Left lobe of liver (tissue), 2 donors: ENCODE measurements at regions not wholly inside any gene's neighbourhood (a gene's known extent, or its start where the extent isn't known, plus 50 kb on each side); places are given as distances from the start of the nearest gene placed in this dataset.
"Not testable (repeated sequence)": the region's sequence is repeated elsewhere in the genome, so short reads cannot be mapped to it uniquely, and the experiment has no call there.

Experiments
- ATAC-seq: fragments of 200-7000 bp; cut with Tn5 transposase; one replicate; pipeline ENCODE4 v1.9.1; 2020; ENCODE audit warnings: mild to moderate bottlenecking, moderate library complexity
- DNase-seq: peaks from one replicate; pipeline ENCODE4 v3.0.0-alpha.2; 2020; ENCODE audit warnings: low spot score
- donor health status: DM: no; HTN: no; CAD: no; lungs with moderate emphysema.
- donor health status: DM: no; HTN: yes; CAD: no.

GRCh38 chr16:9014389-9014788, 50.7 kb upstream of the USP7 start:
- ATAC-seq (no peak), DNase-seq (no peak)

DNA sequence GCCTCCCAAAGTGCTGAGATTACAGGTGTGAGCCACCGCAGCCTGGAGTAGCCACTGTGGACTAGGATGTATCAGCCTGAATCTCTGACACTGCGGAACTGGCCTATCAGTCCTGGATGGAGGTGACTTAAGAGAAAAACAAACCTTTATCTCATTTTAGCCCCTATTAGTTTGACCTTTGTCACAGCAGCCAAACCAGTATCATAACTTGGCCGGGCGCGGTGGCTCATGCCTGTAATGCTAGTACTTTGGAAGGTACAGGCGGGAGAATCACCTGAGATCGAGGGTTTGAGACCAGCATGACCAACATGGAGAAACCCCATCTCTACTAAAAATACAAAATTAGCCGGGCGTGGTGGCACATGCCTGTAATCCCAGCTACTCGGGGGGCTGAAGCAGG, 51.8 kb upstream of the USP7 start:
- DNase-seq: no peak
- ATAC-seq: peak; percentile 44

GRCh38 chr16:9016005-9016404, 52.3 kb upstream of the USP7 start:
- ATAC-seq, DNase-seq: not testable (repeated sequence)

DNA sequence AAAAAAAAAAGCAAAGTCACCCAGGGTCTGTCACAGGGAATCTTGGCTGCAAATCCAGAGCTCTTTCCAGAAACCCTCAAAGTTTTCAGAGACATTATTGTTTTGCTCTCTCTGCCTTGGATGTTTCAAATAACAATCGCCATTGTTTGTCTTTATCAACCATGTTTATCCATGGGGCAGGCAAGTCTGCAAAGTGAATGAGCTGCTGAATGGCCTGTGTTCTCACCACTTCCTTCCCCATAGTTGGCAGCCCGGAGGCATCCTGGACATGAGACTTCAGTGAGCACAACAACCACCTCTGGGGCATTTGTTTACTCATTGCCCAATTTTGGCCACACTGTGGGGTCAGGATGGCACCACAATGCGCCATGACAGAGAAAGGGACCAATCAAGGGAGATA, 53.1 kb upstream of the USP7 start:
- ATAC-seq (peak; percentile 38), DNase-seq (no peak)

DNA sequence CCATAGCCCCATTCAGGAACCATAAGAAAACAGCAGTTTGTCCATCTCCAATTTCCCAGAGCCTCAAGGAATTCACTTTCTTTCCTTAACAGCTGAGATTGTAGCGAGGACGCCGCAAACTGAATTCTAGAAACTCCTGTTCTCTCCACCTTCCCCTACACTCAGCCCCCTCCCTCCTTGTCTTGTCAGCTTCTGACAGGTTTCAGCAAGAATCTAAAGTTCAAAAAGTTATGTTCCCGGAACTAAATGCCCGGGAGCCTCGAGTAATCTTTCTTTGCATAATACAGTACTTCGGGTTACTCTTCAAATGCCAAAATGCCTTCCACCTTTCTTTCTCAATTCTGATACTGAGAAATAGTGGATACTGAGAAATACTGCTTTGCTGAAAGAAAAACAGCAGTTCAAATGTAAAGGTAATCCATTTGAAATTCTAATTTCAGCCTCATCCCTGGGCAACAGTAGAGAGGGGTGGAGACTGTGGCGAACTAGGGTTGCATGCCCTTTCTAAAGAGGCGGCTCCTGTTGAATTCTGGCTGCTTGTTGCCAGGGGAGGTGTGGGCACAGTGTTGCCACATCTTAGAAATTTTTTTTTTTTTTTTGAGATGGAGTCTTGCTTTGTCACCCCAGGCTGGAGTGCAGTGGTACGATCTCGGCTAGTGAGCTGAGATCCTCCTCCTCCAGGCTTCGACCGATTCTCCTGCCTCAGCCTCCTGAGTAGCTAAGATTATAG, 63.5 kb upstream of the USP7 start:
- ATAC-seq (no peak), DNase-seq (no peak)

DNA sequence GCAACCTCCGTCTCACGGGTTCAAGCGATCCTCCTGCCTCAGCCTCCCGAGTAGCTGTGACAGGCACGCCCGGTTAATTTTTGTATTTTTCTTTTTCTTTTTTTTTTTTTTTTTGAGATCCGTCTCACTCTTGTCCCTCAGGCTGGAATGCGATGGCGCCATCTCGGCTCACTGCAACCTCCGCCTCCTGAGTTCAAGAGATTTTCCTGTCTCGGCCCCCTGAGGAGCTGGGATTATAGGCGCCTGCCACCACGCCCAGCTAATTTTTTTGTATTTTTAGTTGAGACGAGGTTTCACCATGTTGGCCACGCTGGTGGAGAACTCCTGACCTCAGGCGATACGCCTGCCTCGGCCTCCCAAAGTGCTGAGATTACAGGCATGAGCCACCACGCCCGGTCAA, 63.0 kb upstream of the HAPSTR1 start:
- not testable (repeated sequence) for ATAC-seq, DNase-seq

GRCh38 chr16:9031107-9031506, 60.3 kb upstream of the HAPSTR1 start:
- ATAC-seq: no peak

DNA sequence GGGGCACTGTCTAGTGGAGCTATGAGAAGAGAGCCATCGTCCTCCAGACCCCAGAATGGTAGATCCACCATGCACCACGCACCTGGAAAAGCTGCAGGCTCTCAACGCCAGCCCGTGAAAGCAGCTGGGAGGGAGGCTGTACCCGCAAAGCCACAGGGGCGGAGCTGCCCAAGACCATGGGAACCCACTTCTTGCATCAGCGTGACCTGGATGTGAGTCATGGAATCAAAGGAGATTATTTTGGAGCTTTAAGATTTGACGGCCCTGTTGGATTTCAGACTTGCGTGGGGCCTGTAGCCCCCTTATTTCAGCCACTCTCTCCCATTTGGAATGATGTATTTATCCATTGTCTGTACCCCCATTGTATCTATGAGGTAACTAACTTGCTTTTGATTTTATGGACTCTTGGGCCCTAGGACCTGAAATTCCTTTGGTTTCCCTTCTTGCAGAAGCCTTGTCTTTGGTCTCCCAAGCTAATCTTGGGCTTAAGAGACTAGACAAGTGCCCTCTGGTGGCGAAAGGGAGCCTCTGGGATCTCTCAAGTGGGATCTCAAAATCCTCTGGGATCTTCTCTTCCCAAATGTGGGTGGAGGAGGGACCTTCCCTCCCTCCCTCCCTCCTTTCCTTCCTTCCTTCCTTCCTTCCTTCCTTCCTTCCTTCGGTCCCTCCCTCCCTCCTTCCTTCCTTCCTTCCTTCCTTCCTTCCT, 58.2 kb upstream of the HAPSTR1 start:
- DNase-seq (no peak), ATAC-seq (peak; percentile 78)

More at GRCh38 chr16:9031107-9031506, 60.3 kb upstream of the HAPSTR1 start:
- no peak for DNase-seq

DNA sequence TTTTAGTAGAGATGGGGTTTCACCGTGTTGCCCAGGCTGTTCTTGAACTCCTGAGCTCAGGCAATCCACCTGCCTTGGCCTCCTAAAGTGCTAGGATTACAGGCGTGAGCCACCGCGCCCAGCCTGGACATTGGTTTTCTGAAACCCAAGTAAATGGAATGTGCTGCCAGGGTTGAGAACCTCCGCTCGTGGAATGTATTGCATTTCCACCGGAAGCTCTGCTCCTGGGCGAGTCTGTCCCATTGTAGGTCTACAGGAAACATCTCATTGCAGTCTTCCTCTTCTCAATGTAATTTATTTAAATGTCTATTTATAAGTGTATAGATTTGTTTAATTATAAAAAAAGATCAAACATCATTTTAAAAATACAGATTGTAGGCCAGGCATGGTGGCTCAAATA, 57.4 kb upstream of the HAPSTR1 start:
- ATAC-seq: no peak
- DNase-seq: no peak

DNA sequence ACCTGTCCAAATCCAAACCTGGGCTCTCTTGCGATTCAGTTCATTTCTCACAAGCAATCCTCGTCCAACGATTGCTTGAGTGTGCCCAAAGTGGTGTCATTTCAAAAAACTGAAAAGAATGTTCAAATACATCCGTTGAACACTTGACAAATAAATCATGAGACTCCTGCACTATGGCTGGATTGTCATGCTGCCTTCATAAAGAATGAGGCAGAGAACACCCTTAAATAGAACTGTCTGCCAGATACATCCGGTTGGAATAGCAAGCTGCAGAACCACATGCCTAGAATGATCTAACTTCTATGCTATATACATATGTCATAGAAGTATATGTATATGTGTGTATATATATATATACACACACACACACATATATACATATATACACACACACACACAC, 55.4 kb upstream of the HAPSTR1 start:
- ATAC-seq (no peak), DNase-seq (no peak)

GRCh38 chr16:9039210-9039609, 52.2 kb upstream of the HAPSTR1 start:
- ATAC-seq (no peak), DNase-seq (no peak)

DNA sequence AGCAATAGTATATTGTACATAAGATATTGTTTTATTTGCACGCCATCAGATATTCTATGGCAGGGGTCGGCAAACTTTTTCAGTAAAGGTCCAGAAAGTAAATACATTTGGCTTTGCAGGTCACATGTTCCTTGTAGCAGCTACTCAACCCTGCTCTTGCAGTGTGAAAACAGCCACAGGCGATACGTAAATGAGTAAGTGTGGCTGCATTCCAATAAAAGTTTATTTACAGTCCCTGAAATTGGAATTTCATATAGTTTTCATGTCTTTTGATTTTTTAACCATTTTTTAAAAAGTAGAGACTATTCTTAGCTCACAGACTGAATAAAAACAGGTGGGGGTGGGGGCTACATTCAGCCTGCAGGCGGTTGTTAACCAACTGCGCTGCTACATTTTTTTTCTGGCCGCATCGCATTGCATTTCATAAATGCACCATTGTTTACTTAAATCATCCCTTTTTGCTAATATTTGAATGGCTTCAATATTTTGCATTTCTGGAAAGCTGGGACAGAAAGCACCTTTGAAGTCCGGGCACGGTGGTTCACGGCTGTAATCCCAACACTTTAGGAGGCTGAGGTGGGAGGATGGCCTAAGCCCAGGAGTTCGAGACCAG, 50.5 kb upstream of the HAPSTR1 start:
- ATAC-seq: no peak
- no peak for DNase-seq
